ENCODE measurements at regions not wholly inside any gene's neighbourhood (a gene's known extent, or its start where the extent isn't known, plus 50 kb on each side); places are given as distances from the start of the nearest gene placed in this dataset.

- TF ChIP-seq PREB (CRISPR knock-in tag; IDR thresholded peaks at IDR 0.05; ENCODE audit: borderline replicate concordance), result no peak
- TF ChIP-seq CTCF (IDR thresholded peaks at IDR 0.05), result no peak
- no peak for TF ChIP-seq ESRRA (CRISPR knock-in tag; IDR thresholded peaks at IDR 0.05; ENCODE audit: borderline replicate concordance)
- no peak for TF ChIP-seq FOXJ3 (CRISPR knock-in tag; IDR thresholded peaks at IDR 0.05; ENCODE audit: borderline replicate concordance)
- TF ChIP-seq ZNF263 (CRISPR knock-in tag; IDR thresholded peaks at IDR 0.05; ENCODE audit: low read depth), result no peak
- no peak for TF ChIP-seq CBFB (CRISPR knock-in tag; IDR thresholded peaks at IDR 0.05; ENCODE audit: low read depth)
- TF ChIP-seq TCF7 (CRISPR knock-in tag; IDR thresholded peaks at IDR 0.05; ENCODE audit: low read depth), result no peak
Observed at GRCh38 chr5:118224546-118224945, 763.8 kb downstream of the DTWD2 start.
